ENCODE measurements at regions not wholly inside any gene's neighbourhood (a gene's known extent, or its start where the extent isn't known, plus 50 kb on each side); places are given as distances from the start of the nearest gene placed in this dataset.

DNA sequence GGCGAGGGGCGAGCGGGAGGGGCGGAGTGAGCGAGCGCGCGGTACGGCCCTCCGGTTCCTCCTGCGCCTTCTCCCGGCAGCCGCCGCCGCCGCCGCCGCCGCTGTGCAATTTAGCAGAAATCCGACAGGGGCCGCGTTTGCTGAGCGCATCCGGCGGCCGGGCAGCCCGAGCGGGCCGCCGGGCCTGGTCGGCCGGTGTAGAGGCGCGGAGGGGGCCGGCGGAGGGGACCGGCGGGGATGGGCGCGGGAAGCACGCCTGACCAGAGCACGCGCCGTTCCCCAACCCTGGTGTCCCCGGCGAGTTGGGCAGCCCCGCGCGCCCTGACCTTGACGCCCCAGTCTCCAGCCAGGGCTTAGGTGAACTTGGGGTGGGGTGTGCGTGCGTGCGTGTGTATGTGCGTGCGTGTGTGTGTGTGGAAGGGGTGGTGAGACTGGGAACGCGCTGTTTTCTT is 144.5 kb upstream of the ZNF536 start:
- H3K14ac ChIP-seq (replicated peaks; ENCODE audit: low read depth, low read length) = no peak overlapping the region
- no peak overlapping the region for H3K18ac ChIP-seq (ENCODE audit: low read depth, low read length)
- ChIA-PET CTCF (no interaction called here), POLR2A (ENCODE audit: unreplicated experiment) (no interaction called here)
- dilution Hi-C loops (cut with HindIII; ENCODE audit: low sequenced_read_pairs, unreplicated experiment) (no loop called here), in situ Hi-C loops (cut with MboI; ENCODE audit: low sequenced_read_pairs) (no loop called here), intact Hi-C loops (cut with micrococcal nuclease) (loop anchor here (10.0 kb wide), 2 partner anchors 283 to 417 kb away; partner anchors contain the start of gene URI1)
- no peak overlapping the region for H3K9ac ChIP-seq (ENCODE audit: low read depth, low read length)
- H2AFZ ChIP-seq (replicated peaks; ENCODE audit: low read length, poor library complexity) = peak overlapping the region; percentile 66
- peak overlapping the region; percentile 51 for H3K4me3 ChIP-seq (ENCODE audit: insufficient read depth, low read depth, low read length)
- WGBS, 2 experiments (ENCODE audit: extremely low coverage in 2 of 2, insufficient read length in 1 of 2) = 3% methylated on average over 20 of the region's 57 CpGs; no CpG with 5 or more reads in 1 of the 2 experiments
- H3K4ac ChIP-seq (ENCODE audit: low read depth, low read length) = no peak overlapping the region
- H4K91ac ChIP-seq (ENCODE audit: insufficient read depth, low read depth, low read length) = no peak overlapping the region
- H2AK9ac ChIP-seq (replicated peaks; ENCODE audit: low read depth, low read length, poor library complexity) = no peak overlapping the region
- peak; percentile 92 for ATAC-seq (ENCODE audit: low read depth)
- H3K27ac ChIP-seq (ENCODE audit: insufficient read depth, low read length) = no peak overlapping the region
- BruUV-seq (replicated peaks) = no TSS peak
- H3K4me2 ChIP-seq (ENCODE audit: low read depth, low read length) = peak overlapping the region; percentile 50; the same call in 1 of the 2 replicates
- no peaks in the 10 kb centered on the region for H3K79me1 ChIP-seq (ENCODE audit: low read depth in 1 of 2, low read length in 2 of 2)
- H4K5ac ChIP-seq (ENCODE audit: low read depth, low read length) = no peak overlapping the region
- H3K9me1 ChIP-seq (ENCODE audit: insufficient read depth, low read length) = no peaks in the 10 kb centered on the region
- no peak overlapping the region for H2BK15ac ChIP-seq (ENCODE audit: low read depth, low read length)
- peaks cover 62% of the 10 kb centered on the region for H3K27me3 ChIP-seq (ENCODE audit: control insufficient read depth, insufficient read depth, low read length)
- H3K36me3 ChIP-seq (ENCODE audit: control insufficient read depth, insufficient read depth, low read length) = no peaks in the 10 kb centered on the region
- H4K8ac ChIP-seq (ENCODE audit: low read depth in 2 of 2, low read length in 2 of 2) = no peak overlapping the region
- H3K56ac ChIP-seq (ENCODE audit: extremely low read depth, insufficient read depth, low read length) = no peak overlapping the region
- peaks cover 4% of the 10 kb centered on the region; the same call in 1 of the 2 replicates for H3K4me1 ChIP-seq (ENCODE audit: control insufficient read depth, insufficient read depth, low read length)
- no peak overlapping the region for H2BK20ac ChIP-seq (ENCODE audit: low read depth, low read length)
- no peak overlapping the region for H2BK5ac ChIP-seq (ENCODE audit: low read depth, low read length, poor library complexity, severe bottlenecking)
- no peak overlapping the region for H2AK5ac ChIP-seq (ENCODE audit: low read depth, low read length)
- DNase-seq = peak; percentile 24
- H3K9me3 ChIP-seq (ENCODE audit: control insufficient read depth, insufficient read depth, low read length) = no peaks in the 10 kb centered on the region
- H3K23ac ChIP-seq (ENCODE audit: low read depth, low read length) = no peak overlapping the region
- H2BK120ac ChIP-seq (ENCODE audit: low read depth, low read length) = no peak overlapping the region
- no peak for TF ChIP-seq RCOR1 (IDR thresholded peaks at IDR 0.05; ENCODE audit: insufficient replicate concordance, low read length)
- TF ChIP-seq, protein P1, sequence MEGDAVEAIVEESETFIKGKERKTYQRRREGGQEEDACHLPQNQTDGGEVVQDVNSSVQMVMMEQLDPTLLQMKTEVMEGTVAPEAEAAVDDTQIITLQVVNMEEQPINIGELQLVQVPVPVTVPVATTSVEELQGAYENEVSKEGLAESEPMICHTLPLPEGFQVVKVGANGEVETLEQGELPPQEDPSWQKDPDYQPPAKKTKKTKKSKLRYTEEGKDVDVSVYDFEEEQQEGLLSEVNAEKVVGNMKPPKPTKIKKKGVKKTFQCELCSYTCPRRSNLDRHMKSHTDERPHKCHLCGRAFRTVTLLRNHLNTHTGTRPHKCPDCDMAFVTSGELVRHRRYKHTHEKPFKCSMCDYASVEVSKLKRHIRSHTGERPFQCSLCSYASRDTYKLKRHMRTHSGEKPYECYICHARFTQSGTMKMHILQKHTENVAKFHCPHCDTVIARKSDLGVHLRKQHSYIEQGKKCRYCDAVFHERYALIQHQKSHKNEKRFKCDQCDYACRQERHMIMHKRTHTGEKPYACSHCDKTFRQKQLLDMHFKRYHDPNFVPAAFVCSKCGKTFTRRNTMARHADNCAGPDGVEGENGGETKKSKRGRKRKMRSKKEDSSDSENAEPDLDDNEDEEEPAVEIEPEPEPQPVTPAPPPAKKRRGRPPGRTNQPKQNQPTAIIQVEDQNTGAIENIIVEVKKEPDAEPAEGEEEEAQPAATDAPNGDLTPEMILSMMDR (conservative IDR thresholded peaks at IDR 0.05; ENCODE audit: low read depth, low read length) = peak; percentile 41
- no peak for TF ChIP-seq MXI1 (IDR thresholded peaks at IDR 0.05; ENCODE audit: borderline replicate concordance, low read depth, low read length)
- TF ChIP-seq RAD21 (IDR thresholded peaks at IDR 0.05; ENCODE audit: low read length) = peak; percentile 12; the same call in 1 of the 2 replicates
- H4K20me1 ChIP-seq (ENCODE audit: insufficient read depth, low read length) = no peaks in the 10 kb centered on the region

Data from IMR-90 (cell line).